Left ventricle myocardium inferior (tissue), 1 donor: ENCODE measurements at regions not wholly inside any gene's neighbourhood (a gene's known extent, or its start where the extent isn't known, plus 50 kb on each side); places are given as distances from the start of the nearest gene placed in this dataset.

Experiments
- DNase-seq: peaks from one replicate; pipeline ENCODE4 v3.0.0-alpha.2; 2020
- H3K27ac ChIP-seq: fragments of 200-600 bp; replicated peaks from 2 replicates; pipeline ENCODE4 v1.8.0; 2021
- H3K27me3 ChIP-seq: fragments of 200-600 bp; 2 replicates; pipeline ENCODE4 v1.8.0; 2021; ENCODE audit warnings: low read depth
- H3K36me3 ChIP-seq: fragments of 200-600 bp; 2 replicates; pipeline ENCODE4 v1.8.0; 2021
- H3K4me1 ChIP-seq: fragments of 200-600 bp; 2 replicates; pipeline ENCODE4 v1.8.0; 2021
- H3K4me3 ChIP-seq: fragments of 200-600 bp; 2 replicates; pipeline ENCODE4 v1.8.0; 2021; ENCODE audit warnings: mild to moderate bottlenecking, moderate library complexity
- H3K9me3 ChIP-seq: fragments of 200-600 bp; replicated peaks from 2 replicates; pipeline ENCODE4 v1.8.0; 2021
- intact Hi-C: fragments of 100-400 bp; cut with micrococcal nuclease; formaldehyde crosslinking; loops from one replicate; pipeline ENCODE4 v1.11.0; 2022
- TF ChIP-seq, protein P1 (sequence below): fragments of 200-600 bp; IDR thresholded peaks from 2 replicates; pipeline ENCODE4 v1.8.0; 2021; ENCODE audit warnings: antibody characterized with exemption, mild to moderate bottlenecking, borderline replicate concordance
- donor health status: DM: no; HTN: yes; CAD: no; lungs with severe emphysema.

DNA sequence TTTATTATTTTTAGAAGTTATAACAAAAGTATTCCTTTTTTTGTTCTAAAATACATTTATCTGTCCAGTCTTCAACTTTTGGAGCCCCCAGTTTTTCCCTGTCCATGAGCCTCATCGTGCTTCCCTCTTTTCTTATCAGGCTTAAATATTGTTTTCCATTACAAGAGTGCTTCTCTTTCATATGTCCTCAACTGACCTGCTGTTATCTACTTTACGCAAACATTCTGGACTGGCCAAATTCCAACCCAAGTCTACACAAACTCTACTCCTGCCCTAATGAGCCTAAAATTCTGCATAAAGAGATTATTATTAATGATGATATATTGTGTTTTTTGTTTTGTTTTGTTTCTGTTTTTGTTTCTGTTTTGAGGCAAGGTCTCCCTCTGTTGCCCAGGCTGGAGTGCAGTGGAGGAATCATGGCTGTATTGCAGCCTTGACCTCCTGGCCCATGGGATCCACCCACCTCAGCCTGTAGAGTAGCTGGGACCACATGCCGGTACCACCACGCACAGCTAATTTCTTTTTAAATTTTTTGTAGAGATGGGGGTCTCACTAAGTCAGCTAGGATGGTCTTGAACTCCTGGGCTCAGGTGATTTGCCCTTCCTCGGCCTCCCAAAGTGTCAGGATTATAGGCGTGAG, 318.8 kb upstream of the NEGR1 start:
- H3K4me3 ChIP-seq, result no peak overlapping the region
- peaks cover 9% of the 10 kb centered on the region for H3K4me1 ChIP-seq
- no peaks in the 10 kb centered on the region for H3K36me3 ChIP-seq
- no peak overlapping the region for H3K27ac ChIP-seq
- intact Hi-C loops, result no loop called here
- no peaks in the 10 kb centered on the region for H3K27me3 ChIP-seq
- TF ChIP-seq, protein P1, sequence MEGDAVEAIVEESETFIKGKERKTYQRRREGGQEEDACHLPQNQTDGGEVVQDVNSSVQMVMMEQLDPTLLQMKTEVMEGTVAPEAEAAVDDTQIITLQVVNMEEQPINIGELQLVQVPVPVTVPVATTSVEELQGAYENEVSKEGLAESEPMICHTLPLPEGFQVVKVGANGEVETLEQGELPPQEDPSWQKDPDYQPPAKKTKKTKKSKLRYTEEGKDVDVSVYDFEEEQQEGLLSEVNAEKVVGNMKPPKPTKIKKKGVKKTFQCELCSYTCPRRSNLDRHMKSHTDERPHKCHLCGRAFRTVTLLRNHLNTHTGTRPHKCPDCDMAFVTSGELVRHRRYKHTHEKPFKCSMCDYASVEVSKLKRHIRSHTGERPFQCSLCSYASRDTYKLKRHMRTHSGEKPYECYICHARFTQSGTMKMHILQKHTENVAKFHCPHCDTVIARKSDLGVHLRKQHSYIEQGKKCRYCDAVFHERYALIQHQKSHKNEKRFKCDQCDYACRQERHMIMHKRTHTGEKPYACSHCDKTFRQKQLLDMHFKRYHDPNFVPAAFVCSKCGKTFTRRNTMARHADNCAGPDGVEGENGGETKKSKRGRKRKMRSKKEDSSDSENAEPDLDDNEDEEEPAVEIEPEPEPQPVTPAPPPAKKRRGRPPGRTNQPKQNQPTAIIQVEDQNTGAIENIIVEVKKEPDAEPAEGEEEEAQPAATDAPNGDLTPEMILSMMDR, result no peak
- no peaks in the 10 kb centered on the region for H3K9me3 ChIP-seq
- no peak for DNase-seq

DNA sequence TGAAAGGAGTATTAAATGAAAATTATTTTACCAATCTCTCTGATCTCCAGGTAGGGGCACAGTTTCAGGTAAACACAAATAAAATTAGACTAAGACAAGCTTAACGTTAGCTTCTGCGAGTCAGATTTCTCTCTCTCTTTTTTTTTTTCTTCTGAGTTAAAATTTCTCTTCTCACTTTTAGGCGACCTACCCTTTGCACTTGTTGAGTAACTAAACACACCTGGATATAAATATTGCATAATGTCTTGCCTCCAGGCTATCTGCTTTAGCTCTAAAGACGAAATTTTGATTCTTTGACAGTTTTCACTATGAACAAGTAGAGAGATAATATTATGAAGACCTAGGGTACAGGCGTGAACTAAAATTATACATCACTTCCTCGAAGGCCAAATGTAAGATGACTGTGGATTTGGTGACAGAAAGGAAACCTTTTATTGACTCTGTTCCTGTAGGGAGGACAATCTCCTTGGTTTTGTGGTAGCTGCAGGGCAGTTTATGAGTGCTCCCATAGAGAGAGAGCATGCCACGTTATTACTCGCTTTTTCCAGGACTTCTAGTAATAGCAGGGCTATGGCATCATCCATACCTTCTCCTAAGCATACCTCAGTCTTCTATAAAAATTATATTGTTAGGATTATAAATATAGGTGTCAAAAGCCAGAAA, 303.8 kb upstream of the NEGR1 start:
- TF ChIP-seq, protein P1, result no peak
- intact Hi-C loops, result no loop called here
- Histone ChIP-seq H3K4me1 (no peaks in the 10 kb centered on the region), H3K9me3 (no peaks in the 10 kb centered on the region), H3K27ac (no peak overlapping the region), H3K27me3 (no peaks in the 10 kb centered on the region), H3K36me3 (no peaks in the 10 kb centered on the region), H3K4me3 (no peak overlapping the region)
- DNase-seq, result no peak

DNA sequence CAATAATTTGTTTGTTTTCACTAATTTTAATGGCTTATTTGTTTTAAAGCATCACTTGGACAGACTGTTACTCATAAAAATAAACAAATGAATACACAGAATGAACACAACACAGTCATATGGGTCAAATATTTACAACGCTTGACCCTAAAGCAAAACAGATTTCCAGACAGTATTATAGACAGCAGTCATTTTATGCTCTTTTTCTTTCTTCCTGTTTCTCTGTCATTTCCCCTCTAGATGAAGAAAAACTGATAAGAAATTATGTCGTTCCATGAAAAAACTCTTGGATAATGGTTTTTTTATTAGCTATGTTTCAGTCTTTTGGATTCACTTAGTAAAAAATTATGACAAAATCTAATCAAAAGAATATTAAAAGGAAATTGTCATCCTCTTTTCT, 297.3 kb upstream of the NEGR1 start:
- intact Hi-C loops, result no loop called here
- TF ChIP-seq, protein P1, result no peak
- no peaks in the 10 kb centered on the region for H3K36me3 ChIP-seq

DNA sequence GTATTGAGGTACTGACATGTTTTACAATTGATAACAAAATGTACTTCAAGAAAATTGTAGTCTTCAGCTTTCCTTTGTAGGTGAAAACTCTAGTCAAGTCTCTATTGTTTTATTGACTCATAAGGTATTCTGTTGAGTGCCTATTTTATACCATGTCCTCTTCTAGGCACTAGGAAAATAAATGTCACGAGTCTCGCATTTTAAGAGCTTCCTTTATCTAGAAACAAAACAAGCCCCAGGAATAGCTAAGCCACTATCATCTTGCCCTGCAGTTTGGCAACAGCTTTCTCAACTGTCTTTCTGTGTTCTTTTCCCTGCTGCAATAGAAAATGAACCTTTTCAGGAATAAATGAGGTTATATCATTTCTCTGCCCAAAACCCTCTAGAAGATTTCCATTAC, 288.5 kb upstream of the NEGR1 start:
- no peaks in the 10 kb centered on the region for H3K9me3 ChIP-seq
- H3K27ac ChIP-seq, result peak overlapping the region; percentile 47
- H3K27me3 ChIP-seq, result no peaks in the 10 kb centered on the region
- H3K36me3 ChIP-seq, result no peaks in the 10 kb centered on the region
- TF ChIP-seq, protein P1, result no peak
- no peak for DNase-seq
- H3K4me3 ChIP-seq, result no peak overlapping the region
- H3K4me1 ChIP-seq, result peaks cover 20% of the 10 kb centered on the region
- intact Hi-C loops, result no loop called here

More for the DNA sequence above, 297.3 kb upstream of the NEGR1 start:
- Histone ChIP-seq H3K4me1 (no peaks in the 10 kb centered on the region), H3K9me3 (no peaks in the 10 kb centered on the region), H3K4me3 (no peak overlapping the region), H3K27me3 (no peaks in the 10 kb centered on the region), H3K27ac (no peak overlapping the region)
- no peak for DNase-seq

DNA sequence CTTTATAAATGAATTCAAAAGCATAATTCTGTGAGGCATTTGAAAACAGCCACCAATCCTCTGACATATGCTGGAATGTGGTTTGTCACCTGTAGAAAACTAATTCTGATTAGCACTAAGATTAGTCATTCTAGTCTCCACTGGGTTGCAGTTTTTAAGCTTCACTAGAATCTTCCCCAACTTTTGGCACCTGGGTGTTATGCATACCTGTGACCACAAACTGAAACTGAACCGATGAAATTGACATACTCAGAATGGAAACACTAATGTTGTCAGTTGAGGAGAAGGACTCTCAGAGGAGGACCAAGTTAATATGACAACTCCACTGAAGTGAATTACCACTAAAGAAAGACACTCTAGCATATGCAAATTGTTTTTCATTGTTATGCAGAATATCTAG, 285.8 kb upstream of the NEGR1 start:
- Histone ChIP-seq H3K9me3 (no peaks in the 10 kb centered on the region), H3K4me1 (peaks cover 20% of the 10 kb centered on the region), H3K4me3 (no peak overlapping the region), H3K27me3 (no peaks in the 10 kb centered on the region), H3K36me3 (no peaks in the 10 kb centered on the region), H3K27ac (no peak overlapping the region)
- intact Hi-C loops, result no loop called here
- DNase-seq, result no peak
- TF ChIP-seq, protein P1, result no peak
